Testis (tissue), 2 donors: ENCODE measurements at regions not wholly inside any gene's neighbourhood (a gene's known extent, or its start where the extent isn't known, plus 50 kb on each side); places are given as distances from the start of the nearest gene placed in this dataset.

Source experiments
- CTCF ChIP-seq, 3 experiments: fragments of 450-650 bp in 2 of 3; fragments of 200-600 bp in 1 of 3; sonication (generic) in 1 of 3; IDR thresholded peaks; one replicate each; pipeline ENCODE4 v1.5.1; 2016 to 2019; ENCODE audit warnings: antibody characterized with exemption in 3 of 3, mild to moderate bottlenecking in 2 of 3, moderate library complexity in 1 of 3
- POLR2A ChIP-seq: fragments of 450-650 bp; IDR thresholded peaks from one replicate; pipeline ENCODE4 v1.6.1; 2017; ENCODE audit warnings: antibody characterized with exemption, mild to moderate bottlenecking, moderate library complexity

DNA sequence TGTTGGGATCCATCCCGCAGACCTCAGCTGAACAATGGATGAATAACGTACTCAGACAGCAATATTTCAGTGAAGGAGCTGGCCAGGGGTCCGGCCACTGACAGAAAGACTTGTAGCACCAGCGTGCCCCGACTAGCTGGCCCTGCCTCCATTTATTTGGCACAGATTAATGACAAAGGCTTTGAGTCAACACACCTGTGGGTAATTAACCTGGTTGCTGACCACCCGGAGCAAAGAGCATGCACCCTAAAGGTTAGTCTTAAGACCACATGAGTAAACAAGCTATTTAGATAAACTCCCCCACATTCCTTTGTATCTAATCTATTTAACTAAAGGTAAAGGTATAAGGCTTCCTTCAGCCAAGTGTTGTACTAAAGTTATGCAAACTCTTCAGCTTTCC lies 868.6 kb downstream of the LRFN5 start:
- TF ChIP-seq CTCF (IDR thresholded peaks at IDR 0.05) (no peak), POLR2A (no peak)
